Activated CD4-positive, alpha-beta T cell treated with anti-CD3 and anti-CD28 coated beads for 36 hours (primary cell): ENCODE measurements at regions not wholly inside any gene's neighbourhood (a gene's known extent, or its start where the extent isn't known, plus 50 kb on each side); places are given as distances from the start of the nearest gene placed in this dataset.

Experiments
- ATAC-seq: fragments of 200-7000 bp; cut with Tn5 transposase; one replicate; pipeline ENCODE4 v1.10.0; 2021; ENCODE audit warnings: mild to moderate bottlenecking, moderate library complexity
- CTCF ChIA-PET: fragments of 350-600 bp; sonication (Branson Sonifier 250); formaldehyde crosslinking; loops from one replicate; lab custom pipeline; 2021; ENCODE audit warnings: antibody characterized with exemption; lab: Charles Lee
- POLR2A ChIA-PET: fragments of 350-600 bp; sonication (Branson Sonifier 250); formaldehyde crosslinking; loops from one replicate; lab custom pipeline; 2021; ENCODE audit warnings: antibody characterized with exemption, inconsistent platforms; lab: Charles Lee
- DNase-seq: peaks from one replicate; pipeline ENCODE4 v3.0.0-alpha.2; 2020
- H3K27ac Mint-ChIP-seq: one replicate; pipeline ENCODE4 v1.8.0; 2021; ENCODE audit warnings: mixed read lengths
- H3K27me3 Mint-ChIP-seq: one replicate; pipeline ENCODE4 v1.8.0; 2021; ENCODE audit warnings: mixed read lengths
- H3K36me3 Mint-ChIP-seq: one replicate; pipeline ENCODE4 v1.8.0; 2021; ENCODE audit warnings: low read depth, mixed read lengths
- H3K4me1 Mint-ChIP-seq: one replicate; pipeline ENCODE4 v1.8.0; 2021; ENCODE audit warnings: mixed read lengths
- H3K4me3 Mint-ChIP-seq: one replicate; pipeline ENCODE4 v1.8.0; 2021; ENCODE audit warnings: mild to moderate bottlenecking, moderate library complexity, mixed read lengths
- H3K9me3 Mint-ChIP-seq: one replicate; pipeline ENCODE4 v1.8.0; 2021; ENCODE audit warnings: low read depth, mixed read lengths
- intact Hi-C, 2 experiments: fragments of 100-400 bp; cut with DNase I in 1 of 2; cut with micrococcal nuclease in 1 of 2; formaldehyde crosslinking; loops; one replicate each; pipeline versions ENCODE4 v1.14.2 to v1.15.1; 2022 to 2024; cut with DNase I, micrococcal nuclease

DNA sequence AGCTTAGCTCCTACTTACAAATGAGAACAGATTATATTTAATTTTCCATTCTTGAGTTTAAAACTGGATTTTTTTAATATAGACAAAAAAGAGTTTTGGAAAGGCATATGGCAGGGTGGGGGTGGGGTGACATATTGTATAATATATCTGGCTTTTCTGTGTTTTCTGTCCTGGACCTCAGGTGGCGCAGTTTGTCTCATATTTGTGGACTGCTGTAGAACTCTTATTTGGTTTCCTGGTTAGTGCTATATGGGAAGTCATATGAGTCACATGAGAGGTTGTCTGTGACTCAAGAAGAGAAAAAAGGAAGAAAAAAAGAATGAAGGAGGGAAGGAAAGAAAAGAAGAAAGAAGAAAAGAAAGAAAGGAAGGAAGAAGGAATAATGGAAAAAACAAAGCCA lies 131.8 kb downstream of the CLVS2 start:
- POLR2A ChIA-PET, result no interaction called here
- Mint-ChIP-seq H3K4me1 (no peaks in the 10 kb centered on the region), H3K36me3 (no peaks in the 10 kb centered on the region), H3K27me3 (no peaks in the 10 kb centered on the region), H3K4me3 (no peak overlapping the region), H3K9me3 (peaks cover 2% of the 10 kb centered on the region), H3K27ac (no peak overlapping the region)
- ATAC-seq (no peak), DNase-seq (no peak)
- CTCF ChIA-PET, result no interaction called here
- intact Hi-C loops, result no loop called here

DNA sequence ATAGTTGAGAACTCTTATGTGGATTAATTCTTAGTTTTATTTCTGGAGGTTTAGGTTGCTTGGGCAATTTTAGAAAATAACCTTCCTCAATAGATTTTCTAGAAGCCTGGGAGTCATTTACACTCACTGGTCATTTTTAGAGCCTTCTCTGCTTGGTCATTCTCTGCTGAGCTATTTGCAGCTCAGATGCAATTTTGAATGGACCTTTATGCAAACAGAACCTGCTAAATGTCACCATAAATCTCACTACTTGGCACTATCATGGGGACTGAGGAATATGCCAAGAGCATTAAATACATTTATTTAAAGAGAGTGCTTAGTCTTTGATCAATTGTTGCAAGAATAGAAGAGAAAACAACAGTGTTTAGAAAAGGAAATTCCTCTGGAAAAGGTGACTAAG lies 154.0 kb downstream of the CLVS2 start:
- ChIA-PET CTCF (interaction anchor here (0.6 kb wide), 1 partner anchor 1337 kb away, joined by 3 read pairs; no protein-coding TSS in a partner anchor), POLR2A (no interaction called here)
- H3K9me3 Mint-ChIP-seq, result peaks cover 4% of the 10 kb centered on the region
- ATAC-seq (no peak), DNase-seq (no peak)
- H3K36me3 Mint-ChIP-seq, result no peaks in the 10 kb centered on the region
- intact Hi-C loops, result no loop called here
- no peaks in the 10 kb centered on the region for H3K4me1 Mint-ChIP-seq
- H3K27ac Mint-ChIP-seq, result no peak overlapping the region
- no peak overlapping the region for H3K4me3 Mint-ChIP-seq
- no peaks in the 10 kb centered on the region for H3K27me3 Mint-ChIP-seq

DNA sequence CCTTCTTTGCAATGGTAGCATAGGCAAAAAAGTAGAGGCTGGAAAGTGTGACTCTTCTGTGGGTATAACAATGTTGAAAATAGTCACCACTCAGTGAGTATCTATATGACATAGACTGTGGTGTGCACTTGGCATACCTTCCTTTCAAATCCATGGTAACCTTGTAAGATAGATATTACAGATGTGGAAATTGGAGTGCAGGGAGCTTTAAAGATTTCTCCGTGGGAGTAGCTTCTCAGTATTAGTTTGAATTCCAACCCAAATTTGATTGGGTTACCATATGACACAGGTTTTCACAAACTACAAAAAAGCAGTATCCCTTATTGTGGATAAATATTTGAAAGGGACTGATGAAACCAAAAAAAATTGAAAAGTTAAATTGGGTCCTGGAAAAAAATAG lies 163.8 kb downstream of the CLVS2 start:
- CTCF ChIA-PET, result no interaction called here
- intact Hi-C loops, result no loop called here
- no peaks in the 10 kb centered on the region for H3K9me3 Mint-ChIP-seq

More for the DNA sequence above, 163.8 kb downstream of the CLVS2 start:
- H3K36me3 Mint-ChIP-seq, result no peaks in the 10 kb centered on the region
- POLR2A ChIA-PET, result no interaction called here
- H3K4me1 Mint-ChIP-seq, result no peaks in the 10 kb centered on the region
- DNase-seq, result no peak
- H3K27ac Mint-ChIP-seq, result no peak overlapping the region
- ATAC-seq, result no peak
- H3K27me3 Mint-ChIP-seq, result no peaks in the 10 kb centered on the region
- H3K4me3 Mint-ChIP-seq, result no peak overlapping the region
